ENCODE measurements at regions not wholly inside any gene's neighbourhood (a gene's known extent, or its start where the extent isn't known, plus 50 kb on each side); places are given as distances from the start of the nearest gene placed in this dataset.
A peak's percentile ranks its signal among the peaks of the same experiment; 100 is the strongest.
"Not testable (repeated sequence)": the region's sequence is repeated elsewhere in the genome, so short reads cannot be mapped to it uniquely, and the experiment has no call there.

- no peak for DNase-seq (ENCODE audit: low read depth, low spot score)
Observed at GRCh38 chr2:66105066-66105753, 329.7 kb upstream of the MEIS1 start.

DNA sequence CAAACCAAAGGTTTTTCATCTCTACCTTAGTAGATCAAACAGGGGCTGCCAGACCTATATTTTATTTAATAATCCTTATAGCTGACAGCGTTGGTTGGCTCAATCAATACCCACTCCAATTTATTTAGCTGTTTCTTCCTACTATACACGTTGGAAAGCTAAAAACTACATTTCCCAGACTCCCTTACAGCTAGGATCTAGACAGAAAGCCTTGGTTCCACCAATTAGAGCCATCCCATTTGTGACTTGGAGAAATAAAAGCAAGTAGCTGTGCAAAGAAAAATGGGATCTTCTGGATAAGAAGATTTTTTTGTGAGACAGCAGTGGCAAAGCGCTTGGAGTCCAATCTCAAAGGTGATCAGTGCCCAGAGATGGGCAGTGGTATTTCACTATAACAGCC is 331.3 kb upstream of the MEIS1 start:
- DNase-seq (ENCODE audit: low read depth, low spot score): no peak

GRCh38 chr2:66101206-66101605 is 333.7 kb upstream of the MEIS1 start:
- DNase-seq (ENCODE audit: low read depth, low spot score): no peak

GRCh38 chr2:66095820-66096345 is 339.0 kb upstream of the MEIS1 start:
- DNase-seq (ENCODE audit: low read depth, low spot score): peak; percentile 50

DNA sequence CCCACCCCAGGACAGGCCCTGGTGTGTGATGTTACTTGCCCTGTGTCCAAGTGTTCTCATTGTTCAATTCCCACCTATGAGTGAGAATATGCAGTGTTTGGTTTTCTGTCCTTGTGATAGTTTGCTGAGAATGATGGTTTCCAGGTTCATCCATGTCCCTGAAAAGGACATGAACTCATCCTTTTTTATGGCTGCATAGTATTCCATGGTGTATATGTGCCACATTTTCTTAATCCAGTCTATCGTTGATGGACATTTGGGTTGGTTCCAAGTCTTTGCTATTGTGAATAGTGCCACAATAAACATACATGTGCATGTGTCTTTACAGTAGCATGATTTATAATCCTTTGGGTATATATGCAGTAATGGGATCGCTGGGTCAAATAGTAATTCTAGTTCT is 340.2 kb upstream of the MEIS1 start:
- not testable (repeated sequence) for DNase-seq (ENCODE audit: low read depth, low spot score)

DNA sequence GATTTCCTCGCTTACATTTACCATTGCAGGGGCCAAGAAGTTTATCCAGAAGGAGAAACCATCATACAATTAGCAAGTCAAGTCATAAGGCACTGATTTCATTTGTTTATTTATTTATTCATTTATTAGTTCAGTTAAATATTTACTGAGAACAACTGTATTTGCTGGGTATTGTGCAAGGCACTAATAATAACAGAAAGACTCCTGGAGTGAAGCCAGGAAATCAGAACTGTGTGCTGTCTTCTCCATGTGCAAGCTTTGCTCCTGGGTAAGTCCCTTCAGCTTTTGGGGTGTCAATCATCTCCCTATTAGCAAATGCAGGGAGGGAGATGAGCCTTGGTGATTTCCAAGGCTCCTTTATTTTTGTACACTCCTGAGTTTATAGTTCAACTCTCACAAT is 341.6 kb upstream of the MEIS1 start:
- DNase-seq (ENCODE audit: low read depth, low spot score): no peak

- no peak for DNase-seq (ENCODE audit: low read depth, low spot score)
Observed at GRCh38 chr2:66084948-66085590, 349.9 kb upstream of the MEIS1 start.

- no peak for DNase-seq (ENCODE audit: low read depth, low spot score)
Observed at GRCh38 chr2:66082581-66082980, 352.3 kb upstream of the MEIS1 start.

DNA sequence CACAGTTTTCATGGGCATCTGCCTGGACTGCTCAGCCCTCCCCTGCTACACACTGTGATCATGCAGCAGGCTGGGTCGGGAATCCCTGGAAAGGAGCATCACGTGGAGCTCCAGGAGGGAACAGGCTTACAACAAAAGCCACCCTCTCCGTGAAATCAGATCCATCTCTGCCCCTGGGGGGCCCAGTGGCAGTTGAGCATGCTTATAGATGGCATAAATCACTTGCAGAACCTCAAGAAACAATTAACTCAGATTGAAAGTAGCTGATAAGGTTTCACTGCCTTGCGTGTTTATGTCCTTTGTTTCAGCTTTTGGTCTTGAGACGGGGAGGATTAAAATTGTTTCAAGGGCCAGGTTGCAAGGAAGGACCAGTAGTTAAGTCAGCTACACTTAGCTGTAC is 354.8 kb upstream of the MEIS1 start:
- DNase-seq (ENCODE audit: low read depth, low spot score): no peak

GRCh38 chr2:66073172-66073571 is 361.8 kb upstream of the MEIS1 start:
- no peak for DNase-seq (ENCODE audit: low read depth, low spot score)

DNA sequence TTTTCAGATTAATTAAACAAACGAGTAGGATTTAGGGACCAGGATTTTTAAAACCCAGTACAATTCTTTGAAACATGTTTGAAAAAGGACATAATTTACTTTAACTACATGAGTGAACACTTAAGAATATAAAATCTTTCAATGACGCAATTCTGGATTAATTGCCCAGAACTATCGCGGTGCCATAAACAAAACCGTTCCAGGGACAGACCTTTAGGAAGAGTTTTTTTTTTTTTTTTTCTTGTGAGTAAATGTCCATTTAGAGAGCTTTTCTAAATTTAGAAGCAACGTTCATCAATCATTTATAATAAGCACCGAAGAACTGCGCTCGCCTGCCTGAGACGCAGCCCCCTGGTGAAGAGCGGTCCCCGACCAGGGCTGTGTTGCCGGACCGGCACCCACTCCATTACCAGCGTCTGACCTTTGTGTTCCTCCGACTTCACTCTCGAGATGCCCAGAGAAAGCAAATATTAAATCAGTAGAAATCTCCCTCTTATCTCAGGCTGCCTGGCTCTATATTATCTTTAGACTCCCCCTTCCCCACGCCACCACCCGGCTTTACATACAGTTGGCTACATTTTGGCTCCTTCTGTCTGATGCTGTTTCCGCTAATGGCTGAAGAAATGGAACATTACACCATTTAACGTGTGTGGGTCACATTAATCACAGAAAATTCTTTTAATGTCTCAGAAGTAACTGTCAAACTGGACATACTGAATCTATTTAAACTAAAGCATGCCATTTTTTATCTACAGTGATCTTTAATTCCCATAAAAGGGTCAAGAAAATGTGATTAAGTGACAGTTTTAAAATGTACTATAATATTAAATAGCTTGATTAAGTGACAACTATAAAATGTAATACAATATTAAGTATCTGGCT is 364.0 kb upstream of the MEIS1 start:
- no peak for DNase-seq (ENCODE audit: low read depth, low spot score)

- DNase-seq (ENCODE audit: low read depth, low spot score): no peak
Observed at GRCh38 chr2:66069937-66070720, 364.8 kb upstream of the MEIS1 start.

GRCh38 chr2:66066032-66066431 is 368.9 kb upstream of the MEIS1 start:
- no peak for DNase-seq (ENCODE audit: low read depth, low spot score)

DNA sequence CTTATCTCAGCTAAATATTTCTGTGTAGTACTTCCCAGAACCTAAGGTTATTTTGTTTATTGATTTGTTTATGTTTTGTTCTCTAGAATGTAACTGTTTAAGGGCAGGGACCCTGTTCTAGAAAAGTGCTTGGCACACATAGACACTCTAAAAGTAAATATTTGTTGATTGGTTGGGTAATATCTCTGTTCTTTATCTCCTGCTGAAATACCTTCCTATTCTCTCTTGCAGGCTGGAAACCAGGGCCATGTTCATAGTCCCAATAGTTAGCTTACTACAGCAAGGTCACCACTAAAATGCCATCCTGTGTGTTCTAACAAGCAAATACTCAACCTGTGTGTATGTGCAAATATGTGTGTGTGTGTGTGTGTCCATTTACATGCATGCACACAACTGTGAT is 375.6 kb upstream of the MEIS1 start:
- DNase-seq (ENCODE audit: low read depth, low spot score): no peak

GRCh38 chr2:66058675-66059074 is 376.2 kb upstream of the MEIS1 start:
- no peak for DNase-seq (ENCODE audit: low read depth, low spot score)

DNA sequence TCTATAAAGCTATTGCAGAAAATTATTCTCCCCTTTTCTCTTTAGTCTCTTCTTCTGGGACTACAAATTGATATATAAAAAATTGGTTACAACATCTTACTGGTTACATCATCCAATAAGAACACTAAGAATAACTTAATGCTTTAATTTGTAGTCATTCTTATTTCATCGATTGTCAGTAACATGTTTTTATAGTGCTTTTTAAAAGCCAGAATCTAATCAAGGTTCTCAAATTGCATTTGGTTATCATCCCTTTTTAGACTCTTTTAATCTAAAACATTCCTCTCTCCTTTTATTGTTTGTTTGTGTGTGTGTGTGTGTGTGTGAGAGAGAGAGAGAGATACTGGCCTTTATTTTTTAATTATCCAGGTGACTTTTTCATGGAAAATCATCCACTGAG is 377.1 kb upstream of the MEIS1 start:
- DNase-seq (ENCODE audit: low read depth, low spot score): no peak

- DNase-seq (ENCODE audit: low read depth, low spot score): no peak
Observed at GRCh38 chr2:66050392-66050791, 384.5 kb upstream of the MEIS1 start.

DNA sequence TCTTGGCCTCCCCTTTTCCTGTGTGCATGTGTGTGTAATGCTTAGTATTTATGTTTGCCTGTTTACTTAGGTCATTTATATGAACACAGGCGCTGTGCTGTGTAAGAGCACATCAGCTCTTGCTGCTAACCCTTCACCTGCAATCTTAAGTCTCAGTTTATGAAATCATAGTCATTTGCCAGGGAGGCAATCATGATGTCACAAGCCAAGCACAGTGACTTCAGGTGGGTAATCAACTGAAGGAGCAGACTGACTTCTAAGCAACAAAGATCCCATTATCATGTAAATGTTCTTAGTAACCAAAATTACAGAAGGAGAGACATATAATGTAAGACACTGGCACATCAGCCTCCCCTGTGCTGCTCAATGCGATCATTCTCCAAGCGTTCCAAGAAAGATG is 386.3 kb upstream of the MEIS1 start:
- DNase-seq (ENCODE audit: low read depth, low spot score): no peak

DNA sequence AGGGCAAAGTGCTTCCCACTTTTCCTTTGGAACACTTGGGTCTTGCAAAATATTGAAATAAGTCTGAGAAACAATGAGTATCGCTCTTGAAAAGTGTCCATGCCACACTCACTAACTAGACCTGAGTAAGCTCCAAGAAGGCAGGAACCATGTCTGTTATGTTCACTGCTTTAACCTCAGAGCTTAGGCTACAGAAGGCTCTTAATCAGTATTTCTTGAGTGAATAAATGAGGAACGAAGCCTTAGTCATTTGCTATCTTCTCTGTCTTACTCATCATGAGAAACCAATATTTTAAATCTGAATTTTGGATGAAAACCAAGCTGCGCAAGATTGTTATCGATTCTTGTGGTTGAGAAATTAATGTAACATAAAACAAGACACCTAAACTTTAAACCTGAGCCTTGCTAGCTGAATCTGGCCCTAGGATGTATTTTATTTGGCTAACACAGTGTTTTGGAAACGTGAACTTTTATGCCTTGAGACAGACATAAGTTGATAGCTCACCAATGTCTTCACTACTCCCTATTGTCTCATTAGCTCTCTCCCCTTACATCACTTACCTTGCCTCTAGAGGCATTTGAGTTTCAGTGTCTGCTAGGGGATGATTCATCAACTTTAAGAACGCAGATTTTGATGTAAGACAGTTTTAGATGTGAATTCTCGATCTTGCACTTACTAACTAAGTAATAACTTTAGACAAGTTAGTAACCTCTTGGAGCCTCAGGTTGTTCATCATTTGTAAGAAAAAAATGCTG is 392.8 kb upstream of the MEIS1 start:
- no peak for DNase-seq (ENCODE audit: low read depth, low spot score)

GRCh38 chr2:66036948-66037347 is 398.0 kb upstream of the MEIS1 start:
- no peak for DNase-seq (ENCODE audit: low read depth, low spot score)

DNA sequence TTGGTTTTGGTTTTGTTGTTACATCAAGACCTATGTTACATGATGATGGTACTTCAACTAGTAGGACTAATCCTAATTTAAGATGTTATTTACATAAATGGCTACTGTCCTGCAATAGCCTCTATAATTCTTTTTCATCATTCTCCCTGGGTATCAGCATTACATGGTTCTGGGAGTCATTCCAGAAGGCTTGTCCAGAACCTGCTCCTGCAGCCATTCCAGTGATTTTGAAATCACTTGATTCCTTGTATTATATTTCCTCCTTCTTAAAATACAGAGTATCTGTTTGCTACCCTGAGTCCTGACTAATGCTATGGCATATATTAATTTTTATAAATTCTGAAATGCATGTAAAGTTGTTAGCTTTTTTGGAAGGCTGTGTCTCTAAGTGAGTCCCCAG is 400.5 kb upstream of the MEIS1 start:
- DNase-seq (ENCODE audit: low read depth, low spot score): no peak
